ENCODE measurements at regions not wholly inside any gene's neighbourhood (a gene's known extent, or its start where the extent isn't known, plus 50 kb on each side); places are given as distances from the start of the nearest gene placed in this dataset.
"Not testable (repeated sequence)": the region's sequence is repeated elsewhere in the genome, so short reads cannot be mapped to it uniquely, and the experiment has no call there.

GRCh38 chr4:27075603-27076002, 215.0 kb downstream of the STIM2 start:
- not testable (repeated sequence) for DNase-seq (ENCODE audit: low read depth)

GRCh38 chr4:27078934-27079455, 218.4 kb downstream of the STIM2 start:
- Histone ChIP-seq H3K4me3 (ENCODE audit: low read length) (no peak overlapping the region), H3K36me3 (ENCODE audit: control insufficient read depth, insufficient read depth, low read length, severe bottlenecking) (no peaks in the 10 kb centered on the region), H3K9ac (ENCODE audit: low read length) (no peak overlapping the region), H3K4me1 (ENCODE audit: control insufficient read depth, insufficient read depth, low read length) (no peaks in the 10 kb centered on the region), H3K27me3 (replicated peaks; ENCODE audit: control insufficient read depth, insufficient read depth, low read length) (peaks cover 51% of the 10 kb centered on the region), H3K9me3 (ENCODE audit: control insufficient read depth, low read length) (peaks cover 9% of the 10 kb centered on the region)
- DNase-seq (ENCODE audit: low read depth): no peak

More at GRCh38 chr4:27075603-27076002, 215.0 kb downstream of the STIM2 start:
- peaks cover 21% of the 10 kb centered on the region for H3K27me3 ChIP-seq (replicated peaks; ENCODE audit: control insufficient read depth, insufficient read depth, low read length)
- not testable (repeated sequence) for H3K36me3 ChIP-seq (ENCODE audit: control insufficient read depth, insufficient read depth, low read length, severe bottlenecking); H3K9ac ChIP-seq (ENCODE audit: low read length); H3K9me3 ChIP-seq (ENCODE audit: control insufficient read depth, low read length); H3K4me1 ChIP-seq (ENCODE audit: control insufficient read depth, insufficient read depth, low read length); H3K4me3 ChIP-seq (ENCODE audit: low read length)

- no peak for DNase-seq (ENCODE audit: low read depth)
- Histone ChIP-seq H3K4me3 (ENCODE audit: low read length) (no peak overlapping the region), H3K9me3 (ENCODE audit: control insufficient read depth, low read length) (peaks cover 9% of the 10 kb centered on the region), H3K9ac (ENCODE audit: low read length) (no peak overlapping the region), H3K4me1 (ENCODE audit: control insufficient read depth, insufficient read depth, low read length) (peaks cover 10% of the 10 kb centered on the region), H3K36me3 (ENCODE audit: control insufficient read depth, insufficient read depth, low read length, severe bottlenecking) (no peaks in the 10 kb centered on the region), H3K27me3 (replicated peaks; ENCODE audit: control insufficient read depth, insufficient read depth, low read length) (peaks cover 79% of the 10 kb centered on the region)
These were observed 221.3 kb downstream of the STIM2 start for GRCh38 chr4:27081675-27082586.

DNA sequence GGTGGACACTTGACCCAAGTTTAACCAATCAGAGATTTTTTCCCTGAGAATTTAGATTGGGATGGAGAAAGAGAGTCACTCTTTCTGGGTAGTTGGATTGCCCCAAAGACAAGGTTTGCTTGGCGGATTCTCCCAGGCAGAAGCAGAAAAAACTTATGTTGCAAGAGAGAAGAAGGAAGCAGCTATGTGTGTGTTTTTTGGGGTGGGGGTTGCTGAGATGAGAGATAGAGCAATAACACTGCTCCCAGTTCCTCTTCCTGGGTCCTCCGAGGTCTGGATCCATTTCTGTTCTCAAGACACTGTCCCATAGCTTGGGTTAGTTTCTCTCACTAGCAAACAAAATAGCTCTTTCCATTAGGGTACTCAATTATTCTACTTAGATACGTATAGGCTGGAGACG, 222.1 kb downstream of the STIM2 start:
- no peak overlapping the region for H3K4me3 ChIP-seq (ENCODE audit: low read length)
- H3K9me3 ChIP-seq (ENCODE audit: control insufficient read depth, low read length): peaks cover 5% of the 10 kb centered on the region
- H3K36me3 ChIP-seq (ENCODE audit: control insufficient read depth, insufficient read depth, low read length, severe bottlenecking): no peaks in the 10 kb centered on the region
- peaks cover 83% of the 10 kb centered on the region for H3K27me3 ChIP-seq (replicated peaks; ENCODE audit: control insufficient read depth, insufficient read depth, low read length)
- no peak overlapping the region for H3K9ac ChIP-seq (ENCODE audit: low read length)
- H3K4me1 ChIP-seq (ENCODE audit: control insufficient read depth, insufficient read depth, low read length): peaks cover 10% of the 10 kb centered on the region
- no peak for DNase-seq (ENCODE audit: low read depth)

GRCh38 chr4:27084685-27085361, 224.2 kb downstream of the STIM2 start:
- Histone ChIP-seq H3K4me3 (ENCODE audit: low read length) (peak overlapping the region; percentile 73), H3K9me3 (ENCODE audit: control insufficient read depth, low read length) (no peaks in the 10 kb centered on the region), H3K4me1 (ENCODE audit: control insufficient read depth, insufficient read depth, low read length) (peaks cover 10% of the 10 kb centered on the region), H3K27me3 (replicated peaks; ENCODE audit: control insufficient read depth, insufficient read depth, low read length) (peaks cover 87% of the 10 kb centered on the region), H3K9ac (ENCODE audit: low read length) (peak overlapping the region; percentile 2), H3K36me3 (ENCODE audit: control insufficient read depth, insufficient read depth, low read length, severe bottlenecking) (no peaks in the 10 kb centered on the region)
- DNase-seq (ENCODE audit: low read depth): peak; percentile 13

DNA sequence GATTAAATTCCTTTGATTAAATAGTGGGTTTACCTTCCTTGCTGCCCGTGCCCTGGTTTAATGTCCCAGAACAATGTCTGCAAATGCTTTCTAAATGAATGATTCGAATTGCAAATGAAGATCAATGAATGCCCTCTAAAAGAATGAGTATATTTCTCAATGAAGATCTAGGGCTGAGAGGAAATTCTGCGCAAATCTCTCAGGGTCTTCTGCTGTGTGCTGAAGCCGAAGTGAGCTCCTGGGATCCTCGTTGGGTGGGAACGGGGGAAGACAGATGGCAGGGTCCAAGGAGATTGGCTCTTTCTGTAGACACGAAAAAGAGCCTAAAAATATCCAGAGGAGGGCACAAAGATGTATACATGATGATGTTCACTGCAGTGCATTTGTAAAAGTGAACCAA, 224.8 kb downstream of the STIM2 start:
- Histone ChIP-seq H3K4me1 (ENCODE audit: control insufficient read depth, insufficient read depth, low read length) (peaks cover 10% of the 10 kb centered on the region), H3K27me3 (replicated peaks; ENCODE audit: control insufficient read depth, insufficient read depth, low read length) (peaks cover 88% of the 10 kb centered on the region), H3K9me3 (ENCODE audit: control insufficient read depth, low read length) (no peaks in the 10 kb centered on the region), H3K9ac (ENCODE audit: low read length) (peak overlapping the region; percentile 2), H3K36me3 (ENCODE audit: control insufficient read depth, insufficient read depth, low read length, severe bottlenecking) (no peaks in the 10 kb centered on the region), H3K4me3 (ENCODE audit: low read length) (peak overlapping the region; percentile 73)
- no peak for DNase-seq (ENCODE audit: low read depth)

DNA sequence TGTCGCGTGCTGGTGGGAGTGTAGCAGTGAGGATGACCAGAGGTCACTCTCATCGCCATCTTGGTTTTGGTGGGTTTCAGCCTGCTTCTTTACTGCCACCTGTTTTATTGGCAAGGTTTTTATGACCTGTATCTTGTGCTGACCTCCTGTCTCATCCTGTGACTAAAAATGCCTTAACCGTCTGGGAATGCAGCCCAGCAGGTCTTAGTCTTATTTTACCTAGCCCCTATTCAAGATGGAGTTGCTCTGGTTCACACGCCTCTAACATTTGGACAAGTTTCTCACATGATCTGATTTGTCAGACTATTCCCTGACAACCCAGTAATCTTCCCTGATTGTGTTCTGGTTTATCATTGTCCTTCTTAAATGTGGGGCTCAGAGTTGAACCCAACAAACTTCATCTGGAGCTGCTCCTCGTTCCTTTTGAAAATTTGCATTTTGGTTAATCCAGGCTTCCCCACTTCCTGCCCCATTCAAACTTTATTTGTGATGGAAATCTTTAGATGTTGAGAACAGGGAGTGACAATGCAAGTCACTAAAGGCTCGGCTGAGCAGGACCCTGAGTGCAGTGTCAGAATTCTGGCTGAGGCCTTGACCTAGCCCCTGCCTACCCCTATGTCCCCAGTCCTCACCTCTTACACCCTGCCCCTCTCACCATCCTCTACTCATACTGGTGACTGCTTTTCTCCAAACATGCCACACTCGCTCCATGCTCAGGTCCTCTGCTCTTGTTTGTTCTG, 226.8 kb downstream of the STIM2 start:
- Histone ChIP-seq H3K4me1 (ENCODE audit: control insufficient read depth, insufficient read depth, low read length) (peaks cover 10% of the 10 kb centered on the region), H3K27me3 (replicated peaks; ENCODE audit: control insufficient read depth, insufficient read depth, low read length) (peaks cover 85% of the 10 kb centered on the region), H3K36me3 (ENCODE audit: control insufficient read depth, insufficient read depth, low read length, severe bottlenecking) (no peaks in the 10 kb centered on the region), H3K9me3 (ENCODE audit: control insufficient read depth, low read length) (no peaks in the 10 kb centered on the region), H3K9ac (ENCODE audit: low read length) (no peak overlapping the region), H3K4me3 (ENCODE audit: low read length) (no peak overlapping the region)
- DNase-seq (ENCODE audit: low read depth): no peak

GRCh38 chr4:27088491-27088890, 227.8 kb downstream of the STIM2 start:
- H3K9me3 ChIP-seq (ENCODE audit: control insufficient read depth, low read length): no peaks in the 10 kb centered on the region
- peaks cover 79% of the 10 kb centered on the region for H3K27me3 ChIP-seq (replicated peaks; ENCODE audit: control insufficient read depth, insufficient read depth, low read length)
- no peaks in the 10 kb centered on the region for H3K36me3 ChIP-seq (ENCODE audit: control insufficient read depth, insufficient read depth, low read length, severe bottlenecking)
- peaks cover 10% of the 10 kb centered on the region for H3K4me1 ChIP-seq (ENCODE audit: control insufficient read depth, insufficient read depth, low read length)
- no peak overlapping the region for H3K4me3 ChIP-seq (ENCODE audit: low read length)
- DNase-seq (ENCODE audit: low read depth): no peak
- no peak overlapping the region for H3K9ac ChIP-seq (ENCODE audit: low read length)

DNA sequence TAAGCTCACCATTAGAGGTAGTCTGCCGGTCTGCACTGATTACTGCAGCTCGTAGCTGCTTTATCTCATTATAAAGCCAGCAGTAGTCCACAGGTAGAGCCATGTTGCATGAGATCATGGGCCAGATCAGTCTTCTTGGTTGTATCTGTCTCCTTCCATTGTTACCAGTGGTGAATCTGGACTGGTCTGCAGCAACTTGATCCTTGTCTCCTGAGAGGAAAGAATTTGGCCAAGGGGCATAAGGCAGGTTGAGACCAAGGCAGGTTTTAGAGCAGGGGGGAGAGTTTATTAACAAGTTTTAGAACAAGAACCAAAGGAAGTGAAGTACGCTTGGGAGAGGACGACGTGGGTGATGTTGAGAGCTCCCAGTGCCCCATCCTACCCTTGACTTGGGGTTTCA, 228.5 kb downstream of the STIM2 start:
- no peak overlapping the region for H3K4me3 ChIP-seq (ENCODE audit: low read length)
- no peak overlapping the region for H3K9ac ChIP-seq (ENCODE audit: low read length)
- no peaks in the 10 kb centered on the region for H3K36me3 ChIP-seq (ENCODE audit: control insufficient read depth, insufficient read depth, low read length, severe bottlenecking)
- peaks cover 10% of the 10 kb centered on the region for H3K4me1 ChIP-seq (ENCODE audit: control insufficient read depth, insufficient read depth, low read length)
- no peaks in the 10 kb centered on the region for H3K9me3 ChIP-seq (ENCODE audit: control insufficient read depth, low read length)
- peaks cover 72% of the 10 kb centered on the region for H3K27me3 ChIP-seq (replicated peaks; ENCODE audit: control insufficient read depth, insufficient read depth, low read length)
- DNase-seq (ENCODE audit: low read depth): no peak

DNA sequence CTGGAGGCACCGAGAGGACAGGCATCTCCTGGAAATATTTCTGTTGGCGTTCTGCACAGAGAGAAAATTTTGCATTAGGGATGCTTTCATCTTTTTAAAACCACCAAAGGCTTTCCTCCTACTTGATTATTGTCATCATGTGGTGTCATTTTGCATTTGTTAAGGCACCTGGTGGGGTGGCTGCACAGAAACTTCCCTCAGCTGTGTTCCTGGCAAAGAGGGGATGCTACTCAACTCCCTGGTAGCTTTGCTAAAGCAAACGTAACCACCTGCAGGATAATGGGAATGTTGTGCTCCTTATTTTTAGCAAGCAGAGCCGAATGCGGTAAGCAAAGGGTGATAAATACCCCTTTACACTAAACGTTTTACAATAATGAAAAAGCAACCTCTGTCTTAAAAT, 229.8 kb downstream of the STIM2 start:
- Histone ChIP-seq H3K4me1 (ENCODE audit: control insufficient read depth, insufficient read depth, low read length) (peaks cover under 1% of the 10 kb centered on the region), H3K4me3 (ENCODE audit: low read length) (no peak overlapping the region), H3K27me3 (replicated peaks; ENCODE audit: control insufficient read depth, insufficient read depth, low read length) (peaks cover 61% of the 10 kb centered on the region), H3K9ac (ENCODE audit: low read length) (no peak overlapping the region), H3K36me3 (ENCODE audit: control insufficient read depth, insufficient read depth, low read length, severe bottlenecking) (no peaks in the 10 kb centered on the region), H3K9me3 (ENCODE audit: control insufficient read depth, low read length) (no peaks in the 10 kb centered on the region)
- no peak for DNase-seq (ENCODE audit: low read depth)

- Histone ChIP-seq H3K36me3 (ENCODE audit: control insufficient read depth, insufficient read depth, low read length, severe bottlenecking) (no peaks in the 10 kb centered on the region), H3K27me3 (replicated peaks; ENCODE audit: control insufficient read depth, insufficient read depth, low read length) (peaks cover 24% of the 10 kb centered on the region), H3K9me3 (ENCODE audit: control insufficient read depth, low read length) (no peaks in the 10 kb centered on the region), H3K4me3 (ENCODE audit: low read length) (no peak overlapping the region), H3K4me1 (ENCODE audit: control insufficient read depth, insufficient read depth, low read length) (no peaks in the 10 kb centered on the region), H3K9ac (ENCODE audit: low read length) (no peak overlapping the region)
- no peak for DNase-seq (ENCODE audit: low read depth)
These were observed 233.6 kb downstream of the STIM2 start for GRCh38 chr4:27094224-27094623.

Data from adipocyte (in vitro differentiated cells).